NCI-H1694 (cell line): ENCODE measurements at regions not wholly inside any gene's neighbourhood (a gene's known extent, or its start where the extent isn't known, plus 50 kb on each side); places are given as distances from the start of the nearest gene placed in this dataset.
"Not testable (repeated sequence)": the region's sequence is repeated elsewhere in the genome, so short reads cannot be mapped to it uniquely, and the experiment has no call there.

Experiments used
- DNase-seq: peaks from one replicate; lab custom pipeline; 2025; lab: John Stamatoyannopoulos, UW

- no peak for DNase-seq
Measured at GRCh38 chr12:83349907-83350611, 663.4 kb downstream of the TMTC2 start.

GRCh38 chr12:83346333-83346732, 659.6 kb downstream of the TMTC2 start:
- DNase-seq, result no peak

DNA sequence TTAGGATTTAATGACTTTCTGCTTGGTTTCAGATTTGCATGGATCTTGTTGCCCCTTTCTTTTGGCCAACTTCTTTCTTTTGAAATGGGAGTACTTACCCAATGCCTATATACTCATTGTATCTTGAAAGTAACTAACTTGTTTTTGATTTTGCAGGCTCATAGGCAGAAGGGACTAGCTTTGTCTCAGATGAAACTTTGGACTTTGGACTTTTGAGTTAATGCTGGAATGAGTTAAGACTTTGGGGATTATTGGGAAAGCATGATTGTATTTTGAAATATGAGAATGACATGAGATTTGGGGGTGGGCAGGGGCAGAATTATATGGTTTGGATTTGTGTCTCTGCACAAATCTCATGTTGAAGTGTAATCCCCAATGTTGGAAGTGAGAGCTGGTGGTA, 657.1 kb downstream of the TMTC2 start:
- no peak for DNase-seq

DNA sequence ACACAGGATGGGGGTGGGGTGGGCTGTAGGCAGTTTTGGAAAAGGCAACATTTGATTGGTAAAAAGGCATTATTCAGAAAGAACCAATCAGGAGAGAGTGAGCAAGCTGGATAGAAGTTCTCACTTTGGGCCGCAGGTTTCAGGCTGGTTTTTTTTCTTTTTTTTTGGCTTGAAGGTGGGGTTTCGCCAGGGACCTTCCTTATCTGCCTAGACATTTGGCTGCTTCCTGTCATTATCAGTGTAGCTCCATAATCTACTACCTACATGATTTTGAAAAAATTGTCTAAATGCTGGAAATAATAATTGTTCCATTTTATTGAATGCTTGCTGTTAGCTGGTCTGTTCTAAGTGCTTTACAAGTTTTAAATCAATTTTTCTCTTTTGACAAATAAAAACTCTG, 649.0 kb downstream of the TMTC2 start:
- DNase-seq, result no peak

- no peak for DNase-seq
Measured at GRCh38 chr12:83326666-83327065, 640.0 kb downstream of the TMTC2 start.

- DNase-seq, result no peak
Measured at GRCh38 chr12:83323866-83324265, 637.2 kb downstream of the TMTC2 start.

GRCh38 chr12:83322809-83323208, 636.1 kb downstream of the TMTC2 start:
- no peak for DNase-seq

DNA sequence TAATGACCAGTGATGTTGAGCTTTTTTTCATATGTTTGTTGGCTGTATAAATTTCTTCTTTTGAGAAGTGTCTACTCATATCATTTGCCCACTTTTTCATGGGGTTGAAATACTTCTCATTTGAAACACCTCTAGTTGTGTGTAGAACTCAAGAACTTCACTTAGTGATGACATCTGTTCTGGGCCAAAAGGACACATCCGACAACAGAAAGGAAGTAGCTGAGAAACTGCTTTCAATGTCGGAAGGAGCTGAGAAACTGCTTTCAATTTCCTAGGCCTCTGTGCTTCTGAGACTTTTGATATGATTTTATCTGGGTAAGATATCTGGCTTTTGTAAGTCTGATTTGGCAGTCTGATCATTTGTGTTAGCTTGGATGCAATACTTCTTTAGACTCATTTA, 635.3 kb downstream of the TMTC2 start:
- no peak for DNase-seq

- no peak for DNase-seq
Measured at GRCh38 chr12:83320350-83320749, 633.6 kb downstream of the TMTC2 start.

DNA sequence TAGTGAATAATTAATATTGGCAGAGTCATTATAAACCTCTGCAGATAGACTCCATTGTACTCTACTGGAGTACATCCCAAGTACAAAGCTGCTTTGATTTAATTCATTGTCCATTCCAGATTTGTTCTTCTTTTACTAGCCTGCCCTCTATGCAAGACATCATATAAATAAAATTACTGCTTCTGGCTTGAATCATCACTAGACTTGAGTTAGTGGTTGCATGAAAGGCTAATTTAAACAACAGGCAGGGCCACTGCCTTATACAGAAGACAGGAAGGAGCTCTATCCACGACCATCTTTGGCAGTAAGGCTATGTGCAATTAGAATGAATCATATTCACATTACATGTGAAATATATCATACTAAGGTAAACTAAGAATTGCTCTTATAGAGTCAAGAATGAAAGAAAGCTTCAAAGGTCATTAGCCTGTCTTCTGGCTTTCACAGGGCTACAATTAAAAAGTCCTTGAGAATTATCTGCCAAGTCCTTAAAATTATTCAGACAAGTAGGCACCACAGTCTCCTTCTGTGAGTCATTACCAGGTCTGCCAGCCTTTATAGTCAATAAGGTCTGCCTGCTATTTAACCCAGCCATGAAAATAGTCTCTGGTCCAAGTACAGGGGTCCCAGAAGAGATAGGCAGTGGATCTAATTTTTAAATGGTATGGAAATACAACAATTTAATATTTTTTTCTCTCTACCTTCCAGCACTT, 631.8 kb downstream of the TMTC2 start:
- no peak for DNase-seq

DNA sequence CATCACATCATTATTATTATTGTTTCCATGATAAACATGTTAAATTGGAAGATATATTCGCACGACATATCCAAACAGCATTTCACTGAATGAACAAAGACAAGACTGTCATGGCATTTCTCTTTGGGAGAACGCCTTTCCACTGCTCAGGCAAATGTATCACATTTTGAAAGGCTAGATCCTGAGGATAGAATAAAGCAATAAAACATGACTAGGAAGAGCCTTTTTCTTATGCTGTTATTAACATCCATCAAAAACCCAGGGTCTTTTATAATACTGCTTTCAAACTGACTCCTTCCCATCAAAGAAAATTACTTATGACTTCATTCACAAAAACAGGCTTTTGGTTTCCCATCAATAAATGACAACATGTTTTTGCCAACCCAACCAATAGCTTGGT, 630.9 kb downstream of the TMTC2 start:
- no peak for DNase-seq

DNA sequence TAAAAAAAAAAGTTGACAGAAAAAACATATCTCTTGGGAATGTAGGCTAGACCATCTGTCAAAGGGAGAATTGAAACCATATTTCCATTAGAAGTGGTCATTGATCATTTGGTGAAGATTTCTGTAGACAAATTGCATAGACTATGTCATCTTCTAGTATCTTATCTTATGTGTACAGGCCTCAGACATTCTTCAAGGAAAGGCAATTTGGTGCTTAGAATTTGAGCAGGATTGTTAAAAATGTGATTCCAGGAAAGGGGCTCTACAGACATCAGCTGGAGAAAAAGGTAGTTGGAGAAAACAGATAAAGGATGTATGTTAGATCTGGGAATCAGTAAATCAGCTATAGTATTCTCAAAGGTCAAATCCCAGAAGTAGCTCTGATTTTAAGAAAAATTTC, 627.1 kb downstream of the TMTC2 start:
- DNase-seq, result no peak

DNA sequence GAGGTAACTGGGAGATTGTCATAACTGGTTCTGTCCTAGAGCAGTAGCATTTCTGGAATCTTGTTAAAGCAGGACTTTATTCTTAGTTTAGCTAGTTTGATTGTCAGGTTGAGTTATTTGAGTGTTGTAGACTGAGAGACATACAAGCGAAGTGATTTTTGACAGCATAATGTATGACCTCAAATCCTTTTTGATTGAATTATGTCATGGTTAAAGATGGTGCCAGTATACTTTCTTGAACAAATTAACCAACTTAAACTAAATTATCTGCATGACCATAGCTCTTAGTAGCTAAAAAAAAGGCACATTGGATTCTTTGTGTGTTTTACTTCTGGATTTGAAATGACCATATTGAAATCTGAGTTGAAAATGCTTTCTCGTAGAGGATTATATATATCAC, 626.6 kb downstream of the TMTC2 start:
- no peak for DNase-seq

DNA sequence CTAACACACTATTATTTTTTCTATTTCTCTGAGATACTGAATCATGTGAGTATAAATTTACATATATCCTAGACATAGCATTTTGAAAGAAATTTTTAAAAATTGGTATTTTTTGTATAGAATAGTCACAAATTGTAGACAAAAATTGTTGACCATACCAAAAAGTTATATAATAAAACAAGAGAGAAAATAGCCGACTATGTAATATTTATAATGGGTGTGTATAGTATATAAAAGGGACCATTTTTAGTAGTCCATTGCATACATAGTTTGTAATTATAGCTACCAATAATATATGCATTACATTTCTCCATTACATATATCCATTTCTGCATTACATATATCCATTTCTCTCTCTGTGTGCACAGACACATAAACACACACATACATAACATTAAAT, 590.2 kb downstream of the TMTC2 start:
- no peak for DNase-seq

GRCh38 chr12:83271201-83271600, 584.5 kb downstream of the TMTC2 start:
- no peak for DNase-seq

DNA sequence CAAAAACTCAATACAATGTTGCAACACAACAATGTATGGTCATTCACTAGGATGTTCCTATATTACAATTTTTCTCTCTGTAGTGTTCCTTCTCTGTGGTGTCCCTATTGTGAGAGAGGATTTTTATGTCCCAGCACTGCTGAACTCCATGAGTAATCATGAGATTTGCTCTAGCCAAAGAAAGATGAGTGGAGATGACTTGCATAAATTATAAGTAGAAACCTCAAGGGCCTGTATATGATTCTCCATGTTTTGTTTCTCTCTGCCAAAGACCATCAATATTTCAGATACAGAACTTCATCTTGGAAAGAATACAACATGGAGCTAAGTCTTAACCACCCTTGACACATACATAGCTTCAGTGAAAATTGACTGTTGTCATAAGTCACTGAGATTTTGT, 579.1 kb downstream of the TMTC2 start:
- no peak for DNase-seq

DNA sequence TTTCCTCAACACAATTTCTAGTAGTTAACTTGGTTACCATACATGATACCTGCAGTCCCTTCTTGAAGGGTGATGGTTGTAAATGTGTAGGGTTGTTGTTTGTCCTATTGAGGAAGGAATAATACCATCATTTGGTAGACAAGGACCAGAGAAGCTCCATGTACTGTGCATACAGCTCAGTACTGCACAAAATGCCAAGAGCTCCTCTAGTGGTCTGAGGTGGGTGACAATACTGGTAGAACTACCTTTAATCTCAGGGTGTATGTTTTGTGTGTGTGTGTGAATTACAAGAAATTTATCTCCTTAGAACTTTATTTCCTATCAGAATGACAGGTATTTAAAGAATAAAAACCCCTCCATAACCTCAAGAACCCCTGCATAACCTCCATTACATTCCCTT, 575.3 kb downstream of the TMTC2 start:
- no peak for DNase-seq

DNA sequence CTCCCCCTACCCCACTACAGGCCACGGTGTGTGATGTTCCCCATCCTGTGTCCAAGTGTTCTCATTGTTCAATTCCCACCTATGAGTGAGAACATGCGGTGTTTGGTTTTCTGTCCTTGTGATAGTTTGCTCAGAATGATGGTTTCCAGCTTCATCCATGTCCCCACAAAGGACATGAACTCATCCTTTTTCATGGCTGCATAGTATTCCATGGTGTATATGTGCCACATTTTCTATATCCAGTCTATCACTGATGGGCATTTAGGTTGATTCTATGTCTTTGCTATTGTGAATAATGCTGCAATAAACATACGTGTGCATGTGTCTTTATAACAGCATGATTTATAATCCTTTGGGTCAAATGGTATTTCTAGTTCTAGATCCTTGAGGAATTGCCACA, 573.4 kb downstream of the TMTC2 start:
- DNase-seq, result not testable (repeated sequence)

- no peak for DNase-seq
Measured at GRCh38 chr12:83257726-83258125, 571.0 kb downstream of the TMTC2 start.

DNA sequence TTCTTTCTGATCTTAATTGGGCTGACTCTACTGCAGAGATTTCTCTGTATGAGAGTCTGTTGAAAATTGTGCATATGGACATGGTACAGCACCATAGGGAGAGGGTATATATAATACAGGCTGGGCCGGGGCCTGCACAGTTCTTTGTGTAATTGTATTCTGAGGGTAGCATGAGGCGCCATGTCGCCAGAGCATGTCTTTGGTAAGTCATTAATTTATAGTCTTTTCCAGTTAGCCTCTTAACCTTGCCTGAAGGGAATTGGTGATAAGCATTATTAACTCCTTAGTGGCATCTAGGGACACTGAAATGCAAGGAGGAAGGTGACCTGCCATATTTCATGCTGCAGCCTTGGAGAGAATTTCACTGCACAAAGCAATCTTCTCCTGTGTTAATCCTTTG, 569.9 kb downstream of the TMTC2 start:
- no peak for DNase-seq

GRCh38 chr12:83250866-83251265, 564.2 kb downstream of the TMTC2 start:
- DNase-seq, result no peak

DNA sequence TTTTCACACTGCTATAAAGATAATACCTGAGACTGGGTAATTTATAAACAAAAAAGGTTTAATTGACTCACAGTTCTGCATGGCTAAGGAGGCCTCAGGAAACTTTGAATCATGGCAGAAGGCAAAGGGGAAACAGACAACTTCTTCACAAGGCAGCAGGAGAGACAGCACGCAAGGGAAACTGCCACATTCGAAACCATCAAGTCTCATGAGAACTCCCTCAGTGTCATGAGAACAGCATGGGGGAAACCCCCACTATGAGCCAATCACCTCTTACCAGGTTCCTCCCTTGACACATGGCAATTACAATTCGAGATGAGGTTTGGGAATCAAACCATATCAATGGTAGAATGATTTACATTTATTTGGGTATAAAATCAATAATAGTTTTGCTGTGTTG, 558.5 kb downstream of the TMTC2 start:
- no peak for DNase-seq

GRCh38 chr12:83244001-83244400, 557.3 kb downstream of the TMTC2 start:
- no peak for DNase-seq

DNA sequence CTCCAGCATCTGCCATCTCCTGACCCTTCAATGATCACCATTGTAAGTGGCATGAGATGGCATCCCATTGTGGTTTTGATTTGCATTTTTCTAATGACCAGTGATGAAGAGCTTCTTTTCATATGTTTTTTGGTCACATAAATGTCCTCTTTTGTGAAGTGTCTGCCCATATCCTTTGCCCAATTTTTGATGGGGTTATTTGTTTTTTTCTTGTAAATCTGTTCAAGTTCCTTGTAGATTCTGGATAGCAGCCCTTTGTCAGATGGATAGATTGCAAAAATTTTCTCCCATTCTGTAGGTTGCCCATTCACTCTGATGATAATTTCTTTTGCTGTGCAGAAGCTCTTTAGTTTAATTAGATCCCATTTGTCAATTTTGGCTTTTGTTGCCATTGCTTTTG, 547.3 kb downstream of the TMTC2 start:
- DNase-seq, result not testable (repeated sequence)
